SU-DHL-6 (cell line): ENCODE measurements at regions not wholly inside any gene's neighbourhood (a gene's known extent, or its start where the extent isn't known, plus 50 kb on each side); places are given as distances from the start of the nearest gene placed in this dataset.

ENCODE experiments used
- H2AFZ ChIP-seq: fragments of 200-600 bp; sonication (generic); 2 replicates; pipeline ENCODE4 v1.6.1; 2014; ENCODE audit warnings: low read depth, mild to moderate bottlenecking, moderate library complexity, mixed read lengths, antibody characterized with exemption, low read length; ENCODE audit not compliant: severe bottlenecking
- H3F3A ChIP-seq: fragments of 200-600 bp; shearing (Covaris generic); 2 replicates; pipeline ENCODE4 v1.6.0; 2016; ENCODE audit warnings: antibody characterized with exemption, mild to moderate bottlenecking; ENCODE audit not compliant: insufficient read depth
- H3K27ac ChIP-seq: fragments of 200-600 bp; sonication (generic); 2 replicates; pipeline ENCODE4 v1.5.1; 2016; ENCODE audit warnings: low read depth, mild to moderate bottlenecking, low read length, moderate library complexity, mixed read lengths
- H3K27me3 ChIP-seq: fragments of 200-600 bp; sonication (generic), shearing (Covaris generic); 2 replicates; pipeline ENCODE4 v1.6.0; 2014; ENCODE audit warnings: mild to moderate bottlenecking, low read length
- H3K36me3 ChIP-seq: fragments of 200-600 bp; sonication (generic); 2 replicates; pipeline ENCODE4 v1.6.1; 2014; ENCODE audit warnings: mild to moderate bottlenecking, low read length, mixed read lengths
- H3K4me2 ChIP-seq: fragments of 300-600, 200-600 bp; shearing (Covaris generic), sonication (generic); 2 replicates; pipeline ENCODE4 v1.6.0; 2014; ENCODE audit warnings: low read length, low read depth, mild to moderate bottlenecking; ENCODE audit not compliant: poor library complexity, severe bottlenecking
- H3K4me3 ChIP-seq: fragments of 200-600 bp; sonication (generic); 2 replicates; pipeline ENCODE4 v1.5.1; 2014; ENCODE audit warnings: antibody characterized with exemption, low read length, mild to moderate bottlenecking, mixed read lengths; ENCODE audit not compliant: insufficient read depth, poor library complexity, severe bottlenecking
- H3K79me2 ChIP-seq: fragments of 200-600 bp; sonication (generic); 2 replicates; pipeline ENCODE4 v1.6.1; 2014; ENCODE audit warnings: mild to moderate bottlenecking, low read length, moderate library complexity; ENCODE audit not compliant: insufficient read depth
- H3K9ac ChIP-seq: fragments of 200-600 bp; sonication (generic); 2 replicates; pipeline ENCODE4 v1.7.0; 2014; ENCODE audit warnings: mild to moderate bottlenecking, low read length
- H3K9me2 ChIP-seq: fragments of 200-600 bp; sonication (generic); replicated peaks from 2 replicates; pipeline ENCODE4 v1.6.1; 2014; ENCODE audit warnings: low read length; ENCODE audit not compliant: insufficient read depth
- H3K9me3 ChIP-seq: fragments of 200-600 bp; sonication (generic); 2 replicates; pipeline ENCODE4 v1.6.1; 2014; ENCODE audit warnings: low read length, mixed read lengths; ENCODE audit not compliant: insufficient read depth
- H4K20me1 ChIP-seq: fragments of 200-600 bp; sonication (generic); 2 replicates; pipeline ENCODE4 v1.6.1; 2014; ENCODE audit warnings: low read depth, mild to moderate bottlenecking, antibody characterized with exemption, low read length, moderate library complexity, mixed read lengths
- CTCF ChIP-seq: fragments of 200-600 bp; sonication (generic); IDR thresholded peaks from one replicate; pipeline ENCODE4 v1.5.1; 2017; ENCODE audit warnings: antibody characterized with exemption, mild to moderate bottlenecking, low read length, moderate library complexity; ENCODE audit not compliant: insufficient read depth, poor library complexity, severe bottlenecking
- EZH2phosphoT487 ChIP-seq: fragments of 200-600 bp; sonication (generic), shearing (Covaris generic); conservative IDR thresholded peaks from 2 replicates; pipeline ENCODE4 v1.6.1; 2018; ENCODE audit warnings: mild to moderate bottlenecking, antibody characterized with exemption, low read length, moderate library complexity, mixed read lengths

DNA sequence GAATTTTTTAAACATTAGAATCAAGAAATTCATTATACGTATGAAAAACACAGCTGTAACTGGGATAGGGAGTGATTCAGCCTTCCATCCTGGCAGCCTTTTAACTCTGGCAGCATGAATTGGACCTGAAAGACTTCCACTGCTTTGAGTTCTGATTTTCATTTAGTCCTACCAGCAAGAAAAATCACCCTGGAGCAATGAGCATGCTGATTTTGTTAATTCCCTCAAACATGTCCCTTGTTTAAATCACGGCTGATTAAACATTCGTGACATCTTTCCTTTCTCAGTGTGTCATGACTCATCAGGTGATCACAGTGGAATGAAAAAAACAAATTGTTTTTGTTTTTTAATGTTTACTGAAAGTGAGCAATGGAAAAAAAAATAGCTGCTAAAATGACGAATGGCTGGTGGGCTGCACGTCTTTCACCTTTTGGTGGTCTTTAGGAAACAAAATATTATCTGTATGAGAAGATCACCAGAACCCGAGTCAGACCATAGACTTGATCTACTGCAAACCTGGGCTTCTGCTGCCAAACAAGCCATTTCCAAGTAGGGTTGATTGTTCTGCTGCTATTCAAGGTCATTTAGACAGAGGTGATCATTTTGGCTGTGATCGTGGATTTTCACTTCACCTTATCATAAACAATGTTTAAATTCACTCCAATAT, 67.0 kb upstream of the CAND1 start:
- H2AFZ ChIP-seq: no peak overlapping the region

DNA sequence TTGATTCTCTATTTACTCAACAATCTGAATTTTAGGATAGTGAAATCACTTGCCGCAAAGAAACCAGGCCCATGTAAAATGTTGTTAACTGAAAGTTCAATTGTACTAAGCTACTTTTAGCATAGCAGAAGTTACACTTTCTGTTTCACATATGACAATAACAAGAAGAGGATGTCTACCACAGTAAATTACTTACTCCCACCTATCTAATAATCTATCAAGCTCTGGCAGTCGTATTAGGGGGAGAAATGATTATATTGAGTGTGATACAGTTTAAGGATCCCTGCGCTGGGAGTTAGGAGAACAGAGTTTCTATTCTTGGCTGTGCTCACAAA, 66.5 kb upstream of the CAND1 start:
- no peak overlapping the region for H3K9ac ChIP-seq
- no peaks in the 10 kb centered on the region for H3K79me2 ChIP-seq
- no peak overlapping the region for H2AFZ ChIP-seq
- H3K36me3 ChIP-seq: no peaks in the 10 kb centered on the region
- H3K9me2 ChIP-seq: no peaks in the 10 kb centered on the region
- no peak overlapping the region for H3K4me3 ChIP-seq
- H3K4me2 ChIP-seq: no peak overlapping the region
- no peak for TF ChIP-seq CTCF
- TF ChIP-seq EZH2phosphoT487: no peak
- no peak overlapping the region for H3K27ac ChIP-seq
- no peaks in the 10 kb centered on the region for H3K9me3 ChIP-seq
- no peaks in the 10 kb centered on the region for H3K27me3 ChIP-seq
- H3F3A ChIP-seq: no peaks in the 10 kb centered on the region
- no peaks in the 10 kb centered on the region for H4K20me1 ChIP-seq

More for the DNA sequence above, 67.0 kb upstream of the CAND1 start:
- H3F3A ChIP-seq: no peaks in the 10 kb centered on the region
- TF ChIP-seq EZH2phosphoT487: no peak
- TF ChIP-seq CTCF: no peak
- no peak overlapping the region for H3K27ac ChIP-seq
- H3K4me3 ChIP-seq: no peak overlapping the region
- no peaks in the 10 kb centered on the region for H3K9me3 ChIP-seq
- no peaks in the 10 kb centered on the region for H3K36me3 ChIP-seq
- no peak overlapping the region for H3K4me2 ChIP-seq
- H3K9me2 ChIP-seq: no peaks in the 10 kb centered on the region
- H4K20me1 ChIP-seq: no peaks in the 10 kb centered on the region
- H3K27me3 ChIP-seq: no peaks in the 10 kb centered on the region
- no peak overlapping the region for H3K9ac ChIP-seq
- H3K79me2 ChIP-seq: no peaks in the 10 kb centered on the region

- Histone ChIP-seq H3K27me3 (no peaks in the 10 kb centered on the region), H3K4me3 (no peak overlapping the region), H3K36me3 (no peaks in the 10 kb centered on the region), H3K9me3 (no peaks in the 10 kb centered on the region), H3K79me2 (no peaks in the 10 kb centered on the region), H3K27ac (no peak overlapping the region), H3K4me2 (no peak overlapping the region), H3K9me2 (no peaks in the 10 kb centered on the region), H2AFZ (no peak overlapping the region), H3K9ac (no peak overlapping the region), H3F3A (no peaks in the 10 kb centered on the region), H4K20me1 (no peaks in the 10 kb centered on the region)
- TF ChIP-seq CTCF: no peak
- no peak for TF ChIP-seq EZH2phosphoT487
Observed at GRCh38 chr12:67208281-67209067, 60.7 kb upstream of the CAND1 start.
